Tibial nerve (tissue), 3 donors: ENCODE measurements at regions not wholly inside any gene's neighbourhood (a gene's known extent, or its start where the extent isn't known, plus 50 kb on each side); places are given as distances from the start of the nearest gene placed in this dataset.

Experiments used
- CTCF ChIP-seq, 5 experiments: fragments of 200-600 bp in 3 of 5; fragments of 450-650 bp in 2 of 5; sonication (generic) in 3 of 5; IDR thresholded peaks; one replicate each; pipeline ENCODE4 v1.5.1; 2016 to 2019; ENCODE audit warnings: antibody characterized with exemption in 5 of 5, mild to moderate bottlenecking in 3 of 5, moderate library complexity in 2 of 5
- POLR2A ChIP-seq, 2 donors: fragments of 450-650 bp; IDR thresholded peaks; one replicate each; pipeline ENCODE4 v1.6.1; 2017; ENCODE audit warnings: antibody characterized with exemption in 2 of 2, mild to moderate bottlenecking in 2 of 2, moderate library complexity in 2 of 2

- TF ChIP-seq POLR2A (IDR thresholded peaks at IDR 0.05) (no peak), CTCF (IDR thresholded peaks at IDR 0.05) (no peak)
Observed at GRCh38 chr2:192398236-192398635, 203.5 kb upstream of the TMEFF2 start.
